Sigmoid colon (tissue), 4 donors: ENCODE measurements at regions not wholly inside any gene's neighbourhood (a gene's known extent, or its start where the extent isn't known, plus 50 kb on each side); places are given as distances from the start of the nearest gene placed in this dataset.

Experiments
- EP300 ChIP-seq, 4 donors: sonication (generic); formaldehyde crosslinking; IDR thresholded peaks; one replicate each; pipeline ENCODE4 v1.6.1; 2017; ENCODE audit warnings: antibody characterized with exemption in 4 of 4
- POLR2A ChIP-seq, 2 donors: fragments of 450-650 bp; IDR thresholded peaks; one replicate each; pipeline ENCODE4 v1.6.1; 2016; ENCODE audit warnings: antibody characterized with exemption in 2 of 2, mild to moderate bottlenecking in 2 of 2, moderate library complexity in 2 of 2

DNA sequence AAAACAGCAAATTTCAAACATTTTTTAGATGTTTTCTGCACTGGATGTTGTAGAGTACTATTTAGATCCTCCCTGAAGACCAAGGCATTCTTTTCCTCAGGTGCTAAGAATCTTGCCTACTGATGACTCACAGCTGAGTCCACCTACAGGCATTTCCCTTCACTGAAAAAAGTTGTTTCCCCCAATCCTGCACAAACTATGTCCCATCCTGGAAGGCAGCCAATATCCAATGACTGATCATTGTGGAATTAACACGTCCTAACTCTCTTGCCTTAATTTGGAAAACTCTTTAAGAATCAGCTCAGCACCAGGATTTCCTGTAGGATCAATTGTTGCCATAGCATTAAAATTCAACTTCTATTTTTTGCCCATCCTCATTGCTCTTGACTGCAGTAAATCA is 268.4 kb upstream of the IRAK1BP1 start:
- TF ChIP-seq POLR2A (IDR thresholded peaks at IDR 0.05) (no peak), EP300 (IDR thresholded peaks at IDR 0.05) (no peak)
